AG20443 (cell line): ENCODE measurements at regions not wholly inside any gene's neighbourhood (a gene's known extent, or its start where the extent isn't known, plus 50 kb on each side); places are given as distances from the start of the nearest gene placed in this dataset.
"Not testable (repeated sequence)": the region's sequence is repeated elsewhere in the genome, so short reads cannot be mapped to it uniquely, and the experiment has no call there.

Experiments
- DNase-seq: peaks from one replicate; pipeline ENCODE4 v3.0.0; 2012; ENCODE audit warnings: low spot score, mixed read lengths

- not testable (repeated sequence) for DNase-seq
Measured at GRCh38 chr4:82301390-82301789, 72.4 kb downstream of the HNRNPD start.

- DNase-seq: no peak
Measured at GRCh38 chr4:82293304-82293703, 80.5 kb downstream of the HNRNPD start.

- no peak for DNase-seq
Measured at GRCh38 chr4:82287720-82288119, 86.1 kb downstream of the HNRNPD start.

- DNase-seq: peak; percentile 99
Measured at GRCh38 chr4:82284858-82285805, 88.7 kb downstream of the HNRNPD start.

GRCh38 chr4:82284475-82284857, 89.3 kb downstream of the HNRNPD start:
- peak; percentile 9 for DNase-seq

GRCh38 chr4:82282875-82283274, 90.9 kb downstream of the HNRNPD start:
- no peak for DNase-seq

- not testable (repeated sequence) for DNase-seq
Measured at GRCh38 chr4:82279550-82279949, 94.2 kb downstream of the HNRNPD start.

- no peak for DNase-seq
Measured at GRCh38 chr4:82276332-82276640, 97.5 kb downstream of the HNRNPD start.

GRCh38 chr4:82275431-82276331, 98.1 kb downstream of the HNRNPD start:
- no peak for DNase-seq

- not testable (repeated sequence) for DNase-seq
Measured at GRCh38 chr4:82274700-82275099, 99.1 kb downstream of the HNRNPD start.

GRCh38 chr4:82272523-82272922, 101.3 kb downstream of the HNRNPD start:
- DNase-seq: not testable (repeated sequence)

- not testable (repeated sequence) for DNase-seq
Measured at GRCh38 chr4:82271915-82272480, 101.8 kb downstream of the HNRNPD start.

GRCh38 chr4:82268826-82269193, 105.0 kb downstream of the HNRNPD start:
- DNase-seq: no peak

GRCh38 chr4:82268050-82268825, 105.6 kb downstream of the HNRNPD start:
- DNase-seq: peak; percentile 75

GRCh38 chr4:82267506-82267905, 106.3 kb downstream of the HNRNPD start:
- no peak for DNase-seq

- no peak for DNase-seq
Measured at GRCh38 chr4:82266345-82266744, 107.4 kb downstream of the HNRNPD start.

GRCh38 chr4:82261084-82261483, 112.7 kb downstream of the HNRNPD start:
- DNase-seq: no peak

- no peak for DNase-seq
Measured at GRCh38 chr4:82260632-82261031, 113.2 kb downstream of the HNRNPD start.

- DNase-seq: no peak
Measured at GRCh38 chr4:82256718-82257117, 117.1 kb downstream of the HNRNPD start.

GRCh38 chr4:82255657-82256056, 118.1 kb downstream of the HNRNPD start:
- DNase-seq: no peak

- DNase-seq: no peak
Measured at GRCh38 chr4:82248903-82249632, 124.7 kb downstream of the HNRNPD start.
